ENCODE measurements at regions not wholly inside any gene's neighbourhood (a gene's known extent, or its start where the extent isn't known, plus 50 kb on each side); places are given as distances from the start of the nearest gene placed in this dataset.

- no peak overlapping the region for H3K27ac ChIP-seq (ENCODE audit: low read length)
- H3K27me3 ChIP-seq (ENCODE audit: low read depth, low read length) = no peaks in the 10 kb centered on the region
- H3K36me3 ChIP-seq (ENCODE audit: control insufficient read depth in 1 of 2, insufficient read depth in 2 of 2, low read length in 2 of 2) = no peaks in the 10 kb centered on the region
- H3K9me3 ChIP-seq (ENCODE audit: control insufficient read depth in 1 of 2, low read length in 2 of 2) = no peaks in the 10 kb centered on the region
- no peak overlapping the region for H3K4me3 ChIP-seq (ENCODE audit: low read depth in 1 of 2, low read length in 2 of 2)
- peaks cover 0 to 1% of the 10 kb centered on the region in 2 donors for H3K4me1 ChIP-seq (ENCODE audit: control insufficient read depth in 1 of 2, insufficient read depth in 2 of 2, low read length in 2 of 2)
These were observed 530.6 kb downstream of the TFEC start for GRCh38 chr7:115499956-115500355.

DNA sequence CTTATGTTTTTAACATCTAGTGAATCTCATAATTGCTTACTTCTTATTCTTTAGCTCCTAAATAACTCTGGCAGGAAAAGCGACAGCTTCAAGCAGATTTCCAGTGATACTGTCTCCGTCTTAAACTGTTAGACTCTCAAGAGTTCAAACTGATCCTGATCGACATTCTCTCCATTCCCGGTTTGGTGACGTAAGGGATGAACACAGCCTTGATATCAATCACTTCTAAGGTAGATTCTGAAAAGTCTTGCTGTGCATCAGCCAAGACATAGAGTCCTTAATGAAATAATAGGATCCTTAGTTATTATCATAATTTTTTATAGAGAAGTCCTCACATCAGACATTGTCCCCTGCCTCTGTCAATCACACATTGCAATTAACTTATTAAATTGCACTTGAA, 534.6 kb downstream of the TFEC start:
- no peaks in the 10 kb centered on the region for H3K27me3 ChIP-seq (ENCODE audit: low read depth, low read length)
- H3K36me3 ChIP-seq (ENCODE audit: control insufficient read depth in 1 of 2, insufficient read depth in 2 of 2, low read length in 2 of 2) = no peaks in the 10 kb centered on the region
- no peaks in the 10 kb centered on the region for H3K9me3 ChIP-seq (ENCODE audit: control insufficient read depth in 1 of 2, low read length in 2 of 2)
- H3K27ac ChIP-seq (ENCODE audit: low read length) = no peak overlapping the region
- H3K4me3 ChIP-seq (ENCODE audit: low read depth in 1 of 2, low read length in 2 of 2) = no peak overlapping the region
- peaks cover 0 to 10% of the 10 kb centered on the region in 2 donors for H3K4me1 ChIP-seq (ENCODE audit: control insufficient read depth in 1 of 2, insufficient read depth in 2 of 2, low read length in 2 of 2)

DNA sequence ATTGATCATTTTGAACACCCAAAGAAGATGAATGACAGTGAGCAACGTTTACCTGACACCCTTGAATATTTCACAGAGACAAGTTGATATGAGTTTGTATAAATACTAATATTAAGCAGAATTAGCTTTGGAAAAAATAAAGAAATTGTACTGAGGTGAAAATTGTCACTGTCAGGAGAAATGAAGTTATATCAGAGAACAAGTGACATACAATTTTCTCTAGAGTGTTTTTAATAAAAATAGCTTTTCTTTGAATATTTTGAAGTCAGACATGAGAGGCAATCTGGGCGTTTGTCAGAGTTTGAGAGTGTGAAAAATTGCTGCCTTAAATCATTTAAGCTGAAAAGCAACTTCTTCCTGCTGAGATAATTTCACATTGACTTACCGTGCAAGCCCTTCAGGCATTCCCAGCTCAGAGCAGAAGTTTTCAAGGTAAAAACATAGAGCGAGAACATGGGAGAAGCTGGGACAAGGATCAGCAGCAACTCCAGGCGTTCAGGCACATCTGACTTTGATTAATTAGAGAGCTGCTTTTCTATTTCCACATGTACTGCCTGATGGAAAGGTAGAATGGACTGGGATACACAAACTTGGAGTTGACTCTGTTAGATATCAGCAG, 535.9 kb downstream of the TFEC start:
- no peaks in the 10 kb centered on the region for H3K9me3 ChIP-seq (ENCODE audit: control insufficient read depth in 1 of 2, low read length in 2 of 2)
- H3K4me1 ChIP-seq (ENCODE audit: control insufficient read depth in 1 of 2, insufficient read depth in 2 of 2, low read length in 2 of 2) = peaks cover 0 to 10% of the 10 kb centered on the region in 2 donors
- no peaks in the 10 kb centered on the region for H3K27me3 ChIP-seq (ENCODE audit: low read depth, low read length)
- H3K36me3 ChIP-seq (ENCODE audit: control insufficient read depth in 1 of 2, insufficient read depth in 2 of 2, low read length in 2 of 2) = no peaks in the 10 kb centered on the region
- no peak overlapping the region for H3K4me3 ChIP-seq (ENCODE audit: low read depth in 1 of 2, low read length in 2 of 2)
- no peak overlapping the region for H3K27ac ChIP-seq (ENCODE audit: low read length)

- Histone ChIP-seq H3K4me1 (ENCODE audit: control insufficient read depth in 1 of 2, insufficient read depth in 2 of 2, low read length in 2 of 2) (peaks cover 0 to 10% of the 10 kb centered on the region in 2 donors), H3K27ac (ENCODE audit: low read length) (no peak overlapping the region), H3K9me3 (ENCODE audit: control insufficient read depth in 1 of 2, low read length in 2 of 2) (no peaks in the 10 kb centered on the region), H3K36me3 (ENCODE audit: control insufficient read depth in 1 of 2, insufficient read depth in 2 of 2, low read length in 2 of 2) (no peaks in the 10 kb centered on the region), H3K27me3 (ENCODE audit: low read depth, low read length) (no peaks in the 10 kb centered on the region), H3K4me3 (ENCODE audit: low read depth in 1 of 2, low read length in 2 of 2) (no peak overlapping the region)
These were observed 537.2 kb downstream of the TFEC start for GRCh38 chr7:115493381-115493780.

DNA sequence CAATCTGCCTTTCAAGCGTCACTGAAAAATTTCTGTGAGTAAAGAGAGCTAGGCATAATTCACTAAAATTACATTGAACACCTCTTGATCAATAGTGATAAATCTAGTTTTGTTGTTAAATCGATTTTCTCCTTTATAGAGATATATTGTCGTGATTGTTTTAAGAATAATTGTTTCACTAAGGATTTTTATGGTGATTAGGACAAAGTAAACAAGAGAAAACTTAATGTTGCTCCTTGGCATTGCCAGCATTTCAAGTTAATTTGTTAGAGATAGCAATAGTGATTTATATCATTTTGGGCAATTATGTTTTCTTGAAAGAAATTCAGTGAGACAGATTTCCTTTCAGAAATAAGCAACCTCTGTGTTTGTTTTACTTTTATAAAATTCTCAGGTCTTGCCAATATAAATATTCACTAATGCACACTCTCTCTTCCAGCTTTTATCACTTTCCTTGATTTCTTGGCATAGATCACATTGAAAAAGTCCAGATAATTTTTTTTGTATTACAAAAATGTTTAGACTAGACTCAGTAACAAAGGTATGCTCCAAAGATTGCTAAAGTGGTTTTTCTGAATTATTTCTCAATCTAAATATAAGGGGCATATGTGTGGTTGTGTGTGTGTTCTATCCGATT, 538.7 kb downstream of the TFEC start:
- no peaks in the 10 kb centered on the region for H3K27me3 ChIP-seq (ENCODE audit: low read depth, low read length)
- no peaks in the 10 kb centered on the region for H3K36me3 ChIP-seq (ENCODE audit: control insufficient read depth in 1 of 2, insufficient read depth in 2 of 2, low read length in 2 of 2)
- H3K4me3 ChIP-seq (ENCODE audit: low read depth in 1 of 2, low read length in 2 of 2) = no peak overlapping the region
- no peak overlapping the region for H3K27ac ChIP-seq (ENCODE audit: low read length)
- no peaks in the 10 kb centered on the region for H3K9me3 ChIP-seq (ENCODE audit: control insufficient read depth in 1 of 2, low read length in 2 of 2)
- H3K4me1 ChIP-seq (ENCODE audit: control insufficient read depth in 1 of 2, insufficient read depth in 2 of 2, low read length in 2 of 2) = peaks cover 0 to 10% of the 10 kb centered on the region in 2 donors

DNA sequence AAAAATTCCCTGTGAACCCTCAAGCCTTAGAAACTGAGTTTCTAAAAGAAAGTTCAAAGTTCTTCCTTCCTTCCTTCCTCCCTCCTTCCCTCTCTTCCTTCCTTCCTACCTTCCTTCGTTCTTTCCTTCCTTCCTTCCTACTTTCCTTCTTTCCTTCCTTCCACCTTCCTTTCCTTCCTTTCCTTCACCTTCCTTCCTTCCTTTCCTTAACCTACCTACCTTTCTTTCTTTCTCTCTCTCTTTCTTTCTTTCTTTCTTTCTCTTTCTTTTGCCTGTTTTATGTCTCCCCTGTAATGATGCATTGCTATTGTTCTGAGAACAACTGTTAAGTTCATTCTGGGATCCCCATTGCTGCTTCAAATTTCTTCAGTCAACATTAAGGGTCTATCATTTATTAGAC, 551.1 kb downstream of the TFEC start:
- H3K27me3 ChIP-seq (ENCODE audit: low read depth, low read length) = no peaks in the 10 kb centered on the region

GRCh38 chr7:115478426-115478825, 552.1 kb downstream of the TFEC start:
- H3K9me3 ChIP-seq (ENCODE audit: control insufficient read depth in 1 of 2, low read length in 2 of 2) = no peaks in the 10 kb centered on the region
- no peak overlapping the region for H3K27ac ChIP-seq (ENCODE audit: low read length)
- H3K27me3 ChIP-seq (ENCODE audit: low read depth, low read length) = no peaks in the 10 kb centered on the region
- H3K4me3 ChIP-seq (ENCODE audit: low read depth in 1 of 2, low read length in 2 of 2) = no peak overlapping the region
- no peaks in the 10 kb centered on the region for H3K36me3 ChIP-seq (ENCODE audit: control insufficient read depth in 1 of 2, insufficient read depth in 2 of 2, low read length in 2 of 2)
- no peaks in the 10 kb centered on the region for H3K4me1 ChIP-seq (ENCODE audit: control insufficient read depth in 1 of 2, insufficient read depth in 2 of 2, low read length in 2 of 2)

More for the DNA sequence above, 551.1 kb downstream of the TFEC start:
- Histone ChIP-seq H3K4me3 (ENCODE audit: low read depth in 1 of 2, low read length in 2 of 2) (no peak overlapping the region), H3K27ac (ENCODE audit: low read length) (no peak overlapping the region), H3K4me1 (ENCODE audit: control insufficient read depth in 1 of 2, insufficient read depth in 2 of 2, low read length in 2 of 2) (no peaks in the 10 kb centered on the region), H3K9me3 (ENCODE audit: control insufficient read depth in 1 of 2, low read length in 2 of 2) (no peaks in the 10 kb centered on the region), H3K36me3 (ENCODE audit: control insufficient read depth in 1 of 2, insufficient read depth in 2 of 2, low read length in 2 of 2) (no peaks in the 10 kb centered on the region)

GRCh38 chr7:115477193-115477651, 553.3 kb downstream of the TFEC start:
- no peaks in the 10 kb centered on the region for H3K9me3 ChIP-seq (ENCODE audit: control insufficient read depth in 1 of 2, low read length in 2 of 2)
- H3K4me1 ChIP-seq (ENCODE audit: control insufficient read depth in 1 of 2, insufficient read depth in 2 of 2, low read length in 2 of 2) = no peaks in the 10 kb centered on the region
- no peaks in the 10 kb centered on the region for H3K36me3 ChIP-seq (ENCODE audit: control insufficient read depth in 1 of 2, insufficient read depth in 2 of 2, low read length in 2 of 2)
- H3K27ac ChIP-seq (ENCODE audit: low read length) = no peak overlapping the region
- no peaks in the 10 kb centered on the region for H3K27me3 ChIP-seq (ENCODE audit: low read depth, low read length)
- peak overlapping the region; percentile 47 to 70 for H3K4me3 ChIP-seq (ENCODE audit: low read depth in 1 of 2, low read length in 2 of 2)

DNA sequence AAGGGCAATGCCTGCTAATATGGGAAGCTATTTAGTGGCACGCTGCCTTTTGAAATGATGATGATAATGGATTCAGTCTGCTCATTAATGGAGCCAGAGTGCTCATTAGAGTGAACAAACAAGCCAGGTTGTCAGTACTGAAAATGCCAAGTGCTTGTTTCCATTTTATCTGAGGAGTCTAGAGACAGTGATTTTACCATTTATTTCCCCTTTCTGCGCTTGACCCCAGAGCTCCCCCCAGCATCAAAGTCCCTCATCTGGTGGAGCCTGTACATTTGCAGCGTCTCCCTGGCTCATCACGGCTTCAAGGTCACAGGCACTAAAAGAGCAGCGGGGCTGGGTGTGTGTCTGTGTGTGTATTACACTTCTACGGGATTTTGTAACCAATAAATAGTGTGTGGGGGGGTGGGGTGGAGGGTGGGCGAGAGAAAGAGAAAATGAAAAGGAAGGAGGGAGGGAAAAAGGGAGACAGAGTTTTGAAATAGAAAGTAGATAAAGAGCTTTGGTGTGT, 553.8 kb downstream of the TFEC start:
- no peaks in the 10 kb centered on the region for H3K9me3 ChIP-seq (ENCODE audit: control insufficient read depth in 1 of 2, low read length in 2 of 2)

DNA sequence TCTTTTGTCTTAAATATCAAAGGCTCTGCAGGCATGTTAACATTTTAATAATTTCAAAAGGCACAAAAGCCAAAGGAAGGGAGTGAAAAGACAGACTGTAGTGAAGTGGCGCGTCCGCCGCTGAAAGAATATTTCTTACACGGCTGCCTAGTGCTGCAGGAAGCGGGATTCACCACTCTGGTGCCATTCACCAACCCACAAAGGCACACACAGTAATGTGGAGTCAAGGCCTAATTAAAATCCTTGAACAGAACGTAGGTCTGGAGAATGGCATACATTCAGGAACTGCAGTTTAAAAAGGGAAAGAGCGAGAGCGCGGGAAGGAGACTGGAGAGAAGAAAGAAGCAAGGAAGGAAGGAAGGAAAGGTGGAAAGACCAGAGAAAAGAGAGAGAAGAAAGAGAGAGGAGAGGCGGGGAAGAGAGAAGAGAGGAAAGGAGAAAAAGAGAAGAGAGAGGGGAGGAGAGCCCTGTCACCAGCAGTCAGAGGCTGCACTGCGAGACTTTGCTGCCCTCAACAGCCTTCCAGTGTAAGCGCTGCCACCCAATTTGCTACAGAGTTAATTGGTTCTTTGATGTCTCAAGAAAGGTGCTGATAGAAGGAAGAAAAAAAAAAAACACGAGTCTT, 554.0 kb downstream of the MDFIC start:
- no peaks in the 10 kb centered on the region for H3K9me3 ChIP-seq (ENCODE audit: control insufficient read depth in 1 of 2, low read length in 2 of 2)
- H3K4me3 ChIP-seq (ENCODE audit: low read depth in 1 of 2, low read length in 2 of 2) = no peak overlapping the region
- H3K4me1 ChIP-seq (ENCODE audit: control insufficient read depth in 1 of 2, insufficient read depth in 2 of 2, low read length in 2 of 2) = no peaks in the 10 kb centered on the region
- no peak overlapping the region for H3K27ac ChIP-seq (ENCODE audit: low read length)
- no peaks in the 10 kb centered on the region for H3K27me3 ChIP-seq (ENCODE audit: low read depth, low read length)
- H3K36me3 ChIP-seq (ENCODE audit: control insufficient read depth in 1 of 2, insufficient read depth in 2 of 2, low read length in 2 of 2) = no peaks in the 10 kb centered on the region

More for the DNA sequence above, 553.8 kb downstream of the TFEC start:
- no peak overlapping the region for H3K27ac ChIP-seq (ENCODE audit: low read length)
- H3K36me3 ChIP-seq (ENCODE audit: control insufficient read depth in 1 of 2, insufficient read depth in 2 of 2, low read length in 2 of 2) = no peaks in the 10 kb centered on the region
- H3K27me3 ChIP-seq (ENCODE audit: low read depth, low read length) = no peaks in the 10 kb centered on the region
- peak overlapping the region; percentile 47 to 70 for H3K4me3 ChIP-seq (ENCODE audit: low read depth in 1 of 2, low read length in 2 of 2)
- no peaks in the 10 kb centered on the region for H3K4me1 ChIP-seq (ENCODE audit: control insufficient read depth in 1 of 2, insufficient read depth in 2 of 2, low read length in 2 of 2)

GRCh38 chr7:115475206-115475605, 553.3 kb downstream of the MDFIC start:
- H3K4me1 ChIP-seq (ENCODE audit: control insufficient read depth in 1 of 2, insufficient read depth in 2 of 2, low read length in 2 of 2) = no peaks in the 10 kb centered on the region
- no peaks in the 10 kb centered on the region for H3K36me3 ChIP-seq (ENCODE audit: control insufficient read depth in 1 of 2, insufficient read depth in 2 of 2, low read length in 2 of 2)
- H3K4me3 ChIP-seq (ENCODE audit: low read depth in 1 of 2, low read length in 2 of 2) = no peak overlapping the region
- H3K27me3 ChIP-seq (ENCODE audit: low read depth, low read length) = no peaks in the 10 kb centered on the region
- H3K9me3 ChIP-seq (ENCODE audit: control insufficient read depth in 1 of 2, low read length in 2 of 2) = no peaks in the 10 kb centered on the region
- no peak overlapping the region for H3K27ac ChIP-seq (ENCODE audit: low read length)

Measured in muscle layer of duodenum (tissue), 2 donors.